GM18519 (cell line): ENCODE measurements at regions not wholly inside any gene's neighbourhood (a gene's known extent, or its start where the extent isn't known, plus 50 kb on each side); places are given as distances from the start of the nearest gene placed in this dataset.
A peak's percentile ranks its signal among the peaks of the same experiment; 100 is the strongest.

Experiments
- ATAC-seq: cut with Tn5 transposase; IDR thresholded peaks from one replicate; pipeline ENCODE4 v1.9.1; 2021; ENCODE audit warnings: mild to moderate bottlenecking, moderate library complexity; ENCODE audit not compliant: unreplicated experiment, low FRiP score

- no peak for ATAC-seq
Observed at GRCh38 chr7:113491305-113491704, 373.0 kb upstream of the SMIM30 start.

GRCh38 chr7:113487925-113488731 lies 369.8 kb upstream of the SMIM30 start:
- ATAC-seq: no peak

- ATAC-seq: no peak
Observed at GRCh38 chr7:113486548-113486947, 368.2 kb upstream of the SMIM30 start.

- no peak for ATAC-seq
Observed at GRCh38 chr7:113483657-113484056, 365.3 kb upstream of the SMIM30 start.

- ATAC-seq: no peak
Observed at GRCh38 chr7:113480537-113480936, 362.2 kb upstream of the SMIM30 start.

GRCh38 chr7:113464096-113464855 lies 345.9 kb upstream of the SMIM30 start:
- ATAC-seq: no peak

- no peak for ATAC-seq
Observed at GRCh38 chr7:113460067-113460466, 341.7 kb upstream of the SMIM30 start.

- no peak for ATAC-seq
Observed at GRCh38 chr7:113456533-113456932, 338.2 kb upstream of the SMIM30 start.

- no peak for ATAC-seq
Observed at GRCh38 chr7:113454597-113455169, 336.3 kb upstream of the SMIM30 start.

GRCh38 chr7:113452245-113452644 lies 333.9 kb upstream of the SMIM30 start:
- ATAC-seq: no peak

GRCh38 chr7:113446791-113447190 lies 328.4 kb upstream of the SMIM30 start:
- ATAC-seq: no peak

- ATAC-seq: no peak
Observed at GRCh38 chr7:113446391-113446790, 328.0 kb upstream of the SMIM30 start.

GRCh38 chr7:113444261-113444660 lies 325.9 kb upstream of the SMIM30 start:
- no peak for ATAC-seq

- no peak for ATAC-seq
Observed at GRCh38 chr7:113440173-113440572, 321.8 kb upstream of the SMIM30 start.

GRCh38 chr7:113431406-113431805 lies 313.1 kb upstream of the SMIM30 start:
- no peak for ATAC-seq

- ATAC-seq: no peak
Observed at GRCh38 chr7:113424185-113424817, 305.9 kb upstream of the SMIM30 start.

GRCh38 chr7:113421696-113422330 lies 303.5 kb upstream of the SMIM30 start:
- ATAC-seq: peak; percentile 100

GRCh38 chr7:113414401-113415035 lies 296.2 kb upstream of the SMIM30 start:
- no peak for ATAC-seq

- ATAC-seq: no peak
Observed at GRCh38 chr7:113412410-113412809, 294.1 kb upstream of the SMIM30 start.

- no peak for ATAC-seq
Observed at GRCh38 chr7:113410796-113411195, 292.4 kb upstream of the SMIM30 start.
